ENCODE measurements at regions not wholly inside any gene's neighbourhood (a gene's known extent, or its start where the extent isn't known, plus 50 kb on each side); places are given as distances from the start of the nearest gene placed in this dataset.

GRCh38 chr13:68185444-68186141, 955.5 kb upstream of the PCDH9 start:
- ATAC-seq: peak; percentile 94
- TF ChIP-seq TSHZ2 (CRISPR knock-in tag; IDR thresholded peaks at IDR 0.05) (peak; percentile 77; the same call in 1 of the 2 replicates), ZNF70 (CRISPR knock-in tag; IDR thresholded peaks at IDR 0.05) (no peak), OSR1 (CRISPR knock-in tag; IDR thresholded peaks at IDR 0.05) (no peak), ZNF8 (CRISPR knock-in tag; IDR thresholded peaks at IDR 0.05) (no peak), ZFP3 (CRISPR knock-in tag; IDR thresholded peaks at IDR 0.05) (no peak), RARB (CRISPR knock-in tag; IDR thresholded peaks at IDR 0.05) (no peak; the same call in 1 of the 2 replicates), ARNTL (CRISPR knock-in tag; IDR thresholded peaks at IDR 0.05; ENCODE audit: borderline replicate concordance, low read depth) (no peak), ZC3H10 (CRISPR knock-in tag; IDR thresholded peaks at IDR 0.05) (no peak), GLIS3 (CRISPR knock-in tag; IDR thresholded peaks at IDR 0.05) (no peak), TOX (CRISPR knock-in tag; IDR thresholded peaks at IDR 0.05; ENCODE audit: borderline replicate concordance) (peak; percentile 81), PPARA (CRISPR knock-in tag; IDR thresholded peaks at IDR 0.05; ENCODE audit: borderline replicate concordance) (no peak), ESRRG (CRISPR knock-in tag; IDR thresholded peaks at IDR 0.05) (no peak), SNAI2 (CRISPR knock-in tag; IDR thresholded peaks at IDR 0.05) (no peak), BACH2 (CRISPR knock-in tag; IDR thresholded peaks at IDR 0.05; ENCODE audit: borderline replicate concordance) (no peak), ZNF565 (CRISPR knock-in tag; conservative IDR thresholded peaks at IDR 0.05; ENCODE audit: low read depth) (no peak), CREB5 (CRISPR knock-in tag; IDR thresholded peaks at IDR 0.05; ENCODE audit: low read depth) (no peak), TCF4 (CRISPR knock-in tag; IDR thresholded peaks at IDR 0.05; ENCODE audit: borderline replicate concordance) (peak; percentile 76; the same call in 1 of the 2 replicates), CSDC2 (CRISPR knock-in tag; IDR thresholded peaks at IDR 0.05) (no peak), ZFP30 (CRISPR knock-in tag; IDR thresholded peaks at IDR 0.05) (no peak), ISL1 (CRISPR knock-in tag; IDR thresholded peaks at IDR 0.05) (no peak)
- TF ChIP-seq, protein P1, sequence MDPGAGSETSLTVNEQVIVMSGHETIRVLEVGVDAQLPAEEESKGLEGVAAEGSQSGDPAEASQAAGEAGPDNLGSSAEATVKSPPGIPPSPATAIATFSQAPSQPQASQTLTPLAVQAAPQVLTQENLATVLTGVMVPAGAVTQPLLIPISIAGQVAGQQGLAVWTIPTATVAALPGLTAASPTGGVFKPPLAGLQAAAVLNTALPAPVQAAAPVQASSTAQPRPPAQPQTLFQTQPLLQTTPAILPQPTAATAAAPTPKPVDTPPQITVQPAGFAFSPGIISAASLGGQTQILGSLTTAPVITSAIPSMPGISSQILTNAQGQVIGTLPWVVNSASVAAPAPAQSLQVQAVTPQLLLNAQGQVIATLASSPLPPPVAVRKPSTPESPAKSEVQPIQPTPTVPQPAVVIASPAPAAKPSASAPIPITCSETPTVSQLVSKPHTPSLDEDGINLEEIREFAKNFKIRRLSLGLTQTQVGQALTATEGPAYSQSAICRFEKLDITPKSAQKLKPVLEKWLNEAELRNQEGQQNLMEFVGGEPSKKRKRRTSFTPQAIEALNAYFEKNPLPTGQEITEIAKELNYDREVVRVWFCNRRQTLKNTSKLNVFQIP (CRISPR knock-in tag; IDR thresholded peaks at IDR 0.05; ENCODE audit: borderline replicate concordance, low read depth): no peak
- TF ChIP-seq, protein P2, sequence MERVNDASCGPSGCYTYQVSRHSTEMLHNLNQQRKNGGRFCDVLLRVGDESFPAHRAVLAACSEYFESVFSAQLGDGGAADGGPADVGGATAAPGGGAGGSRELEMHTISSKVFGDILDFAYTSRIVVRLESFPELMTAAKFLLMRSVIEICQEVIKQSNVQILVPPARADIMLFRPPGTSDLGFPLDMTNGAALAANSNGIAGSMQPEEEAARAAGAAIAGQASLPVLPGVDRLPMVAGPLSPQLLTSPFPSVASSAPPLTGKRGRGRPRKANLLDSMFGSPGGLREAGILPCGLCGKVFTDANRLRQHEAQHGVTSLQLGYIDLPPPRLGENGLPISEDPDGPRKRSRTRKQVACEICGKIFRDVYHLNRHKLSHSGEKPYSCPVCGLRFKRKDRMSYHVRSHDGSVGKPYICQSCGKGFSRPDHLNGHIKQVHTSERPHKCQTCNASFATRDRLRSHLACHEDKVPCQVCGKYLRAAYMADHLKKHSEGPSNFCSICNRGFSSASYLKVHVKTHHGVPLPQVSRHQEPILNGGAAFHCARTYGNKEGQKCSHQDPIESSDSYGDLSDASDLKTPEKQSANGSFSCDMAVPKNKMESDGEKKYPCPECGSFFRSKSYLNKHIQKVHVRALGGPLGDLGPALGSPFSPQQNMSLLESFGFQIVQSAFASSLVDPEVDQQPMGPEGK (CRISPR knock-in tag; IDR thresholded peaks at IDR 0.05; ENCODE audit: borderline replicate concordance): no peak
- TF ChIP-seq, protein P3, sequence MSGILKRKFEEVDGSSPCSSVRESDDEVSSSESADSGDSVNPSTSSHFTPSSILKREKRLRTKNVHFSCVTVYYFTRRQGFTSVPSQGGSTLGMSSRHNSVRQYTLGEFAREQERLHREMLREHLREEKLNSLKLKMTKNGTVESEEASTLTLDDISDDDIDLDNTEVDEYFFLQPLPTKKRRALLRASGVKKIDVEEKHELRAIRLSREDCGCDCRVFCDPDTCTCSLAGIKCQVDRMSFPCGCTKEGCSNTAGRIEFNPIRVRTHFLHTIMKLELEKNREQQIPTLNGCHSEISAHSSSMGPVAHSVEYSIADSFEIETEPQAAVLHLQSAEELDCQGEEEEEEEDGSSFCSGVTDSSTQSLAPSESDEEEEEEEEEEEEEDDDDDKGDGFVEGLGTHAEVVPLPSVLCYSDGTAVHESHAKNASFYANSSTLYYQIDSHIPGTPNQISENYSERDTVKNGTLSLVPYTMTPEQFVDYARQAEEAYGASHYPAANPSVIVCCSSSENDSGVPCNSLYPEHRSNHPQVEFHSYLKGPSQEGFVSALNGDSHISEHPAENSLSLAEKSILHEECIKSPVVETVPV (CRISPR knock-in tag; IDR thresholded peaks at IDR 0.05): no peak

DNA sequence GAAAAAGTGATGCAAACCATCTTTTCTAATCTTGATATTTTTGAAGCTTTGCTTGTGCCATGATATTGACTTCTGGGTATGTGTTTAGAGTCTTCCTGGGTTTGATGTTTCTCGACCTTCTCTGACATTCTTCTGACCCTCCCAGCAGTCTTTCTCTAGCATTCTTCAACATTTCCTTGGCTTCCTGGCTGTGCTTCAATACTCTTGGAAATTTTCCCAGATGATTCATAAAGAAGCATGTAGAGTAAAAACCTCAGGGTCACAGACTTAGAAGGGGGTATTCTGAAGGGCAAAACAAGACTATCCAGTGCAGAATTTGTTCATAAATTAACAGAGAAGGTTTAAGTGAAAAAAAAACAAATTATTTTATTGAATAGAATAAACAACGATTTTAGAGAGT, 946.3 kb upstream of the PCDH9 start:
- peak; percentile 96 for ATAC-seq
- TF ChIP-seq ZC3H10 (CRISPR knock-in tag; IDR thresholded peaks at IDR 0.05) (peak; percentile 34; the same call in 1 of the 2 replicates), ISL1 (CRISPR knock-in tag; IDR thresholded peaks at IDR 0.05) (peak; percentile 49), TOX (CRISPR knock-in tag; IDR thresholded peaks at IDR 0.05; ENCODE audit: borderline replicate concordance) (peak; percentile 72; the same call in 1 of the 2 replicates), BACH2 (CRISPR knock-in tag; IDR thresholded peaks at IDR 0.05; ENCODE audit: borderline replicate concordance) (no peak)
